ENCODE measurements at regions not wholly inside any gene's neighbourhood (a gene's known extent, or its start where the extent isn't known, plus 50 kb on each side); places are given as distances from the start of the nearest gene placed in this dataset.

- TF ChIP-seq CTCF (IDR thresholded peaks at IDR 0.05; ENCODE audit: insufficient read depth, low read length) (no peak), REST (IDR thresholded peaks at IDR 0.05; ENCODE audit: insufficient replicate concordance, low read depth) (no peak), POLR2AphosphoS5 (IDR thresholded peaks at IDR 0.05; ENCODE audit: low read depth) (no peak), GABPA (IDR thresholded peaks at IDR 0.05; ENCODE audit: low read depth) (no peak), SPI1 (IDR thresholded peaks at IDR 0.05; ENCODE audit: borderline replicate concordance, low read depth) (no peak)
These were observed 176.9 kb downstream of the PDHA2 start for GRCh38 chr4:96016634-96017299.

All from HL-60 (cell line).